Activated CD4-positive, CD25-positive, alpha-beta regulatory T cell treated with anti-CD3 and anti-CD28 coated beads, Interleukin-2, amount 50 U/mL, for 24 hours (primary cell): ENCODE measurements at regions not wholly inside any gene's neighbourhood (a gene's known extent, or its start where the extent isn't known, plus 50 kb on each side); places are given as distances from the start of the nearest gene placed in this dataset.
"Not testable (repeated sequence)": the region's sequence is repeated elsewhere in the genome, so short reads cannot be mapped to it uniquely, and the experiment has no call there.

Source experiments
- ATAC-seq, 2 donors: fragments of 150-1000 bp; cut with Tn5 transposase; one replicate each; pipeline ENCODE4 v1.10.0; 2021; ENCODE audit warnings: mild to moderate bottlenecking in 1 of 2, moderate library complexity in 1 of 2

DNA sequence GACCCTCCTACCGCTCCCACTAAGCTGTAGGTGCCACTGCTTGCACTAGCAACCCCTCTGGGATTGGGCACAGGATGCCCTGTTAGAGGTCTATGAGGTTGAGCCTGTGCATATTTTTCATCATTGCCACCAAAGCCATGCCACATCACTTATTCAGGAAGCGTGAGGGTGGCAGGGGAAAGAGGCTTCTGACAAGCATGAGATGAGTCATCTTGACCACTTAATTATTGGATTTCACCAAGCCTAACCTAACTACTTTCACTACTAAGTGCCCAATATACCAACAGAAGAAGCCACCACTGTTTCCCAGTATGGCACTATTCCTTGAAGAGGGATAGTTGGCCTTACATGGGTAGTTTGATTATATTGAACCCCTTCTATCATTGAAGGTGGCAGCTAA is 181.3 kb upstream of the EPHA4 start:
- ATAC-seq: no peak

DNA sequence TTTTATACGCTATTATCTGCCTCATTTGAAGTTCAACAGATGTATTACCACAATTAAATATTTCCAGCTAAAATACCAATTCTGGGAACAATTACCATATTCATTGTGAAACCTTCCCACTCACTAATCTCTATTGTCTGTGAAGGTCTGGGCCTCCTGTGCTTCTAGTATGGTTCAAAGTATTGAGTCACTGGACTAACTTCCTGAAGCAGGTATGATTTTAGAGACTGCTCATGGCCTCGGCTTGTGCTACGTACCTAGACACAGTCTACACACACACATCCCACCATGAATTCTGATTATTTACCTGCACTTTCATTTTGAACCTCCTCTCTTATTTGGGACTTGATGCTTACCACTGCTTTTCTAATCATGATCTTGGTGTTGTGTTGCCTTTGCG is 180.7 kb upstream of the EPHA4 start:
- ATAC-seq: no peak

DNA sequence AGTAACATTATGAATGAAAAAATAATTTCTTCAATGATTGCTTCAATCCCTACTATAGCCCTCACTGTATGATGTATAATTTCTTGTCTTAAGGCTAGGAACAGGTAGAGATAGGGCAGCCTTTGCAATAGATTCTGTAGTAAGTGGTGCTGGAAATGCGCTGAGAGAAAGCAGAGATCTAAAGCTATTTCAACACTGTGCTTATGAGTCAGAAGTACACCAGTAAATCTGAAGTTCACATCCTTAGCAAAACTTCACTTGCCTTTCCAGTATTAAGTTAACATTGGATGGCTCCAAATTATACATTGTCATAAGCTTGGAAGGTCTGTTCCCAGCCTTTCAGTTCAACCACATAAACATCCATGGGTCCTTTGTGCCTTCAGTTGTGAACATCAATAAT is 178.2 kb upstream of the EPHA4 start:
- ATAC-seq: no peak

DNA sequence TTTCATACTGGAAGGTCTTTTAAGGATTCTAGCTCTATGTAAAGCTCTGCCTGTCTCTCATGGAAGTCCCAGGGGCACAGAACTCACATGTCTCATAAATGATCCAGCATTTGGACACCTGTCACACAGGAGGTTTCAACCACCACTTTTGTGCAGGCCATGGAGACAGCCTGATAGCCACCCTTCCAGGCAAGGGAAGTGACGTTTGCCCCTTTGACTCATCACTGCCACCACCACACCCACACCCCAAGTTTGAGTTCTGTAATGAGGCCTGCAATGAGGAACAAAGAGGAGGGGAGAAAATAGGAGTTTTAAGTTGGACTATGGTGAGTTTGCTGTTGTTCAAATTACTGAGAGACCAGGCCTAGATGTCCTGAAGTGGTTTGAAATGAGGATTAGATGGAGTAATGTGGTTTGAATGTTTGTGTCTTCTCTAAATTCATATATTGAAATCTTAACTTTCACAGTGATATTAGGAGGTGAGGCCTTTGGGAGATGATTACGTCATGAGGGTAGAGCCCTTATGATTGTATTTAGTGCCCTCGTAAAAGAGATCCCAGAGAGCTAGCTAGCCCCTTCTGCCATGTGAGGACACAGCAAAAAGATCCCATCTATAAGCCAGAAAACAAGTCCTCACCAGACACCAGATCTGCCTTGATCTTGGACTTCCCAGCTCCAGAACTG is 175.3 kb upstream of the EPHA4 start:
- ATAC-seq: no peak

DNA sequence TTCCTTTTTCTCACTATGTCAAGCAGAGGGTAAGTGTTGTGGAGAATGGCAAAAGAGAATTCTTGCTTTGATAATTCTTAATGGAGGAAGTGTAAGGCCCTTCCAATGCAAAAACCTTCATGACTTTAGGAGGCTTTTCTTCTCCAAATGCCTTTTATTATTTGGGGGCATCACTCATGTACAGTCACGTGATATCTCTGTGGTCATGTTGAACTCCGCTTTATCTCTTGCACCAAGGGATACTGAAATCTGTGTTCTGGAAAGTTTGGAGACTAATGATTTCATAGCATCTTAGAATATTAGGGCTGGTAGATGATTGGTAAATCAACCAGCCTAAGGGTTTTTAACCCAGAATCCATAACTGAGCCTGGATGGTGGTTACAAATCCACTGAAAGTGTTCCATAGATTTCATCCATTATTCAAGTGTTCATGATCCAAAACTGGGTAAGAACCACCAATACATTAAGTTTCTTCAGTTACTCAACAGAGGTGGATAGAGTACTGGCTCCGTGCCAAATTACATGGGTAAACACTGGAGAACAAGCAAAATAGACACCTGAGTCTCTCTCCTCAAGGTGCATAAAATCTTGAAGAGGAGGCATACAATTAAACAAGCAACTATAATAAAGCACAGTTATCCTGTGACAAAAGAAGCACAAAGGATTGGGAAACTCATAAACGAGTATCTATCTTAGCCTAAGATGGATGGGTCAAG is 169.6 kb upstream of the EPHA4 start:
- ATAC-seq: no peak

DNA sequence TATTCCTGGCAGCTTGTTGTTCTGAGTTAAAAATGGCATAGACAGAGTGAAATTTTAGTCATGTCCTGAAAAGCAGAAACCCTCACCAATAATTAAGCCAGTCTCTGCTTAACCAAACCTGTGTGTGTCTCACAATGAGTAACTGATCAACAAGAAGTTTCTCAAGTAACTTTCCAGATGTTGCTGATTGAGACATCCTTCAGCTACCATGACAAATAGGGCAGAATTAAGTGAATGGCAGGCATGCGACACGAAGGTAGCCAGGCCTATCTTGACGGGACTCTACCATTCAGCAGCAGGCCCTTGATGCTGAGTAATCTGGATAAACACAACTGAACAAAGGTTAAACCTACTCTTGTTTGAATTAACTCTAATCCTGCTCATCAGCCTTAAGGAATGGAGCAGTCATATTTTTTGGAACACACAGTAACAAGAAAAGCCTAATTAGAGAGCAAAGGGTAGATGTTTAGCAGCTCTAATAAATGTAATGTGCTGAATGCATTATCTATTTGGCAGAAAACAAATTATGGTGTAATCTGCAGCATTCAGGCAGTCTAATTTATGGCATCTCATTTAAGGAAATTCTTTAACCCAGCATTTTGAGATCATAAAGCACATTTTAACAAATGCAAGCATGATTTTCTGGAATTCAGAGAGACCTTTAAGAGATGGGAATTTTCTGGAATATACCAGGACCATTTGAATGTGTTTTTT is 159.5 kb upstream of the EPHA4 start:
- ATAC-seq: no peak

DNA sequence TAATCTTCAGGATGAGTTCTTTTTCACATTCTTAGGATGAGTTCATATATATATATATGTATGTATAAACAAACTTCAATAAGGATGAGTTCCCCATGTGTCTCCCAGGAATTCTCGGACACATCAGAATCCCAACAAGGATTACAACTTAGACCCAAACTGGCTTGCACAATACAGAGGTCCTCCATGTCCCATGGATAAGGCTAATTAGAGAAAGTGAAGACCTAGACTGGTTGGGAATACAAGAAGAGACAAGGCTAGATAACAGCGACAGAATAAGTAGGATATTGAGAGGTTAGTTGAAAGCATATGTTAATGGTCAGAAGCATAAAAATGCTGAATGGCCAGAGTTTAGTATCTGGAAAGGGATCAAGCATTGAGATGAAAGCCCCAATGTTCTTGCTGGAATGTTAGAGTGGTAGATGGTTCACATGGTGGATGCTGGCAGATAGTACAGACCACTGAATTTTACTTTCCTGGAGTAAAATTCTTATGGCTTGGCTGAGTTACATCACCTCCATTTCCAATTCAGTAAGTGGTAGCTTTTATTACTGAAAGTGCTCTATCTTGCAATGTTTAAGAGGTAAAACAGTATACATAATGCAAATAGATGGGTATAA is 154.9 kb upstream of the EPHA4 start:
- ATAC-seq: no peak

DNA sequence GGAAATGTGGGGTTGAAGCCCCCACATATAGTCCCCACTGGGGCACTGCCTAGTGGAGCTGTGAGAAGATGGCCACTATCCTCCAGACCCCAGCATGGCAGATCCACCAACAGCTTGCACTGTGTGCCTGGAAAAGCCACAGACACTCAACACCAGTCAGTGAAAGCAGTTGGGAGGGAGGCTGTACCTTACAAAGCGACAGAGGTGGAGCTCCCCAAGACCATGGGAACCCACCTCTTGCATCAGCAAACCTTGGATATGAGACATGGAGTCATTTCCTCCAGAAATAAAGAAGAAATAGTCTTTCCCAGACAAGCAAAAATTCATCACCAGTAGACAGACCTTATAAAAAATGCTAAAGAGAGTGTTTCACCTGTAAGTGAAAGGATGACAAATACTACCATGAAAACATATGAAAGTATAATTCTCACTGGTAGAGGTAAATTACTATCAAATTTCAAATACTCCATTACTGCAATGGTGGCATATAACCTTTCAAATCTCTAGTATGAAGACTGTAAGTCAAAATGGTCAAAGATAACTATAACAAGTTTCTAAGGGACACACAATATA is 152.6 kb upstream of the EPHA4 start:
- no peak for ATAC-seq

DNA sequence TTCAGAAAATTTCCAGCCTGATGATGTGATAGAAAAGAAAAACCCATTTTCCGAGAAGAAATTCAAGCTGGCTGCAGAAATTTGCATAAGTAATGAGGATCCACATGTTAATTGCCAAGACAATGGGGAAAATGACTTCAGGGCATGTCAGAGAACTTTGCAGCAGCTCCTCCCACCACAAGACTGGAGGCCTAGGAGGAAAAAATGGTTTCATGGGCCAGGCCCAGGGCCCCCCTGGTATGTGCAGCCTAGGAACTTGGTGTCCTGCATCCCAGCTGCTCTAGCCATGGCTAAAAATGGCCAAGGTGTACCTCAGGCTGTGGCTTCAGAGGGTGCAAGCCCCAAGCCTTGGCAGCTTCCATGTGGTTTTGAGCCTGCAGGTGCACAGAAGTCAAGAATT is 152.0 kb upstream of the EPHA4 start:
- not testable (repeated sequence) for ATAC-seq

DNA sequence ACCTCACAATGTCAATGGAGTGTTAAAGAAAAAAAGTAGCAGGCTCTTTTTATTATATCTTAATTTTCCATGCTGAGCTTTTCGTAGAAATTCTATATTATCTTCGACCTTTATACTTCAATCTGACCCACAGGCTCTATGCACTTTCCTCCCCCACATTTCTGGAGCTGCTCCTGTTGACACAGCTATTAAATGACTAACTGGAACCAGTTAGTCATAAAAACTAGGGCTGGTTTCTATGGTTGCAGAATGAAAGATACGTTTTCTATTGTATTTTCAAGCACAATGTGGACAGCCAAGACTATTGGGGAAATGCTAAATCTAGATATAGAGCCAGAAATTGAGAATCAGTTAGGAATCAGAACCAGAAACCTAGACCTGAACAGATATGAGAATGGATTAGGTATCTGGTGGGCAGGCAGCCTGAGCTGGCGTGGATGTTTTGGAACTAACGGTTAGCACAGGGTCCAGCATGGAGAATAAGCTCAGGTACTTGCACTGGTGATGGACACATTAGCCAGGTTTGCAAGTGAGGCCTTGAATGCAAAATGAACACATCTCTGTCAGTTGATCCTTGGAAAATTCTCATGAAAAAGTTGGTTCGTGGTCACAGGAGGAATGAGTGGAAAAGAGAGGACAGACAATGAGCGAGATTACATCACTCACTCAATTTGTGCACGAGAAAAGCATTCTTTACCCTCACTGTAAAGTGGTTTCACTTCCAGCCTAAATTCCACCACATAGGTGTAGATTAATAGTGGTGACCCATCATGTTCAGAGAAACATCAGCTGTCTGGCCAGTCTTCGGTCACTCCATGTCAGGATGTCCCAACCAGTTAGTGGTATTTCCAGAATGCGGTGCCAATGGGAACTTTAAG is 144.6 kb upstream of the EPHA4 start:
- ATAC-seq: no peak

DNA sequence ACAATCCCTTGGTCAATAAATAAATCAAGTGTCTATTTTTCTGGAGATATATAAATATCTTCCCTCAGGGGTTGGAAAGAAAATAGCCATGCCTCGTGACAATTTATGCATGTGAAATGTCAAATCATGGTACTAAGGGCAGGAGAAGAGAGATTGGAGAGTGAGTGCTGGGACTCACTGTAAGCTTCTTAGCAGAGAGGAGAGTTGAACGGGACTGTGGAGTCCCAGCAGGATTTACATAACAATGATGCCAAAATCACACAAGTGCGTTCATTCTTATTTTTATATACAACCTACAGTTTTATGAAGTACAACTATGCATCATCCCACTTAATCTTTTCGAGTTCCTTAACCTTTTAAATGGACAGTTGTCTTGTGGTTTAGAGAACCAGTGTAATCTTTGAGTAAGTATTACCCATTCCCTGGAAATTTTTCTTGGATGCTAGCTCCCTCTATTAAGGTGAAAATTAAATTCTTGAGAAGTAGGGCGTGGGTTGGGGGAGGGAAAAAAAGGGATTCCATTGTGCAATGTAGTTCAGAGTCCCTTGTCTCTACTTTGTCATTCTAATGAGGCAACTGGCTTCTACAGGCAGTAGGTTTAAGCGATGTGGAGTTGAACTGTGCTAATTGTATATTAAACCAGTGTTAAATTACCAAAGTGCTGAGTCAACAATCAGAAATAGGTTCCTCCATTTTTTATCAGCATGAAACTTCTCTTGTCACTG is 143.6 kb upstream of the EPHA4 start:
- ATAC-seq: no peak

DNA sequence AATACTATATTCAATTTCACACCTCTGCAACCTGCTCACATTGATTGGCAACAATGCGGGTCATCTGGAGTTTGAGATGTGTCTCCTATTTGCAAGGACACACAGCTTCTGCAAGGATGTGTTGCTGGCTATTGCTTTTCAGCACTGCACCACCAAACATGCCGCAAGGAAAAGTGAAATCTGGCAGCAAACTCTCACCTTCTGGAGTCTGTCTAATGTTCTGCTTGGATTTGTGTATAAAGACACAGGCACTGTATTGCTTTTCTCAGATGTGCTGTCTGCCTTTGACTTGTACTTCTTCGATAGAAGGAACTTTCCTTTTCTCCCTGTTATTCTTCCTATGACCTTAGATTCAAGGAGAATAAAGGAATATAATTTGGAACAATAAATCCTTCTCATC is 138.6 kb upstream of the EPHA4 start:
- ATAC-seq: no peak

DNA sequence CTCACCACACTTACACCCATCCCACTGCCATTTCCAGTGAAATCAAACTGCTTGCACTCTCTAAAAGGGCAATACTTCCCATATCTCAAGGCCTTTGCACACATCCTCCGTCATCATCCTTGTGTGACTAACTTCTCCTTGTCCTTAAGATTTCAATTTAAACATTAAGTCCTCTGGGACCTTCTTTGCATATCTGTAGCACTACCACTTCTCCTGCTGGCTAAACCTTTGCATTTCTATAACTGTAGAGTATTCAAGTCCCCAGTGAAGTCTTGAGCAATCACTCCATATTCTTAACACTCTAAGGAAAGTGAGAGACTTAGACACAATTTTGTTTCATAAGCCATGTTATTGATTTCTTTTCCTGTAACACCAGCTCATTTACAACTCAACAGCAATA is 136.8 kb upstream of the EPHA4 start:
- no peak for ATAC-seq

DNA sequence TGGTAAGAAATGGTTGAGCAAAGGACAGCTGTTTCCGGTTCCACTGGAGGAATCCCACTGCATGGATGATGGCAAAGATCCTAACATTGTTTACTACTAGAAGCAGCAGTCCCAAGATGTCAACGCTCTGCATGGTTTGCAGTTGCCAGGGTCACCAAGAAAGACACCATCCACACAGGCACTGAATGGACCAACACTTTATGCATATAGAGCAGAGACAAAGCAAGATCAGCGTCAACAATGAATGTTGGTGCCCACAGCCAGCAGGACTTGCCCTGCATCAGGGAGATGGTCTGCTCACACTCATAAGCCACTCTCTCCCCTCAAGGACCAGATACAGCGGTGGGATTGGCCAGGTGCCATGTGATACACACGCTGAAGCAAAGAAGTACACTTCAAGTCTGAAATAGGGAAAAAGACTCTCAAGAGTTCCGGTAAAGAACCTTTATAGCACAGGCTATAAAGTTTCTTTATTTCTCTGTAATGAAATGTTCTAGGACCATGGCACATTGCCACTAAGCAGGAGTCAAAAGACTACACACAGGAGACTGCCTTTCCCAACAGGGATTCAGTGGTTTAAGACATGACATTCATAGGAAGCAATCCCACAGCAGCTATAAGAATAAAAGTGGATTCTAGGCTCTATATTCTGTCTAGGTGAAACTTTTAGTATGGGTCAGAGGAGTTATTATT is 133.2 kb upstream of the EPHA4 start:
- no peak for ATAC-seq

DNA sequence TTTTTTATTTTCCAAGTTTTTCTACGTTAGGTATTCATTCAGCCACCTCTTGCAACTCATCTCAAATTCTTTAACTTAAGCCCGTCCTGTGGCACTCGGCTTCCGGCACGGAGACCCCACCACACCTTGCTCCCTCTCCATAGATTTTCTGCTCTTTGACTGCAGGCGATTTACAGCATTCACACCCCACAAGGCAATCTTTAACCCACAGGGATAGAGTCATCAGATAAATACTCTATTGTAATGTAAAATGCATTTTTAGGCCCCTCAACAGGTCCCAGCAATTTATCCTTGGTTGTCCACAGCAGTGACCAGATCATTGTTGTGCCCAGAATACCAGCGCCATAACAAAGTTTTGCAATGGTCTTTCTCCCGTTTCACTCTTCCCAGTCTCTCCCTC is 132.3 kb upstream of the EPHA4 start:
- no peak for ATAC-seq

DNA sequence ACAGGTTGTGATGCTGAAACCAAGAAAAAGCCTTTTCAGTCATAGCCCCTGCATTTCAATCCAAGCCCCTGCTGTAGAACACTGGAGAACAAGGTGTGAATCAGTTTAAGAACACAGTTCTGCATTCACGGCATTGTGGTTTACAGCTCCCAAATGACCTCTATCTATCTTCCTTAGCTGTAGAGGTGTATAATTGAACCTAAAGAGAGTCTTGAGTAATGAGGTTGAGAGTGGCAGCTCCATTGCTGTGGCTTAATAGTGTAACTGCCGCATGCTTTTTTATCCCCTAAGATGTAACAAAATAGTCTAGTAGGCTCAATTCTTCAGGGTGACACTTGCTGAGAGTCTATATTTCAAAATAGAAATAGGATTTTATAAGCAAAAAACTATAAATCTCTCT is 121.3 kb upstream of the EPHA4 start:
- no peak for ATAC-seq

DNA sequence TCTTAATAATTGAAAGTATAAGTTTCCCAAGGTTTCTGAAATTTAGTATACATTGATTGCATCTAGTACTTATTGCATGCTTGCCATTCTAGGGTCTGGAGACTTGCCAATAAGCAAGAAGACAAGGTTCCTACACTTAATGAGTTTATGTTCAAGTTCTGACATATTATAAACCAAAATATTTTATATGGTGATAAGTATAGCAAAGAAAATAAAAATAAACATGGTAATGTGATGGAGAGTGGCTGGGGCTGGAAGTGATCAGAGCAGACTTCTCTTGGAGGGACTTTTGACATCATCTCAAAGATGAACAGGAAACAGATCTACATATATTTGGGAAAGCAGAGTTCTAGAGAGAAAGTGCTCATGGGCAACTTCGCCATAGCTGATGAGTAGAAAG is 119.5 kb upstream of the EPHA4 start:
- ATAC-seq: no peak

DNA sequence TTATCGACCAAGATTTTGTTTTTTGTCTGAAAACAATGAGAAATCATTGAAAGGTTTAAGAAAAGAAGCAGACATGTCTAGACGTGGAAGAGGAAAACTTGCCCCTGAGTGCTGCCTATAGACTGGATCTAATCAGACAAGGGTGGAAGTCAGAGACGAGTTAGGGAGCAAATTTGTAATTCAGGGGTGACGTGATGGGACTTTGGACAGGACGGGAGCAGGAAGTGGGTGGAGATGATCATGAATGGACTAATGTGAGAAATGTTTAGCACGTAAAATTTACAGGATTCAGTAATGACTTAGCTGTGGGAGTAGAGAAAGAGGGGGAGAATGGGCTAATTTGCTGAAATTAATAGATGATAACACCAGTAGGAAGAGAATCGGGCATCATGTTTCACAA is 117.0 kb upstream of the EPHA4 start:
- ATAC-seq: no peak

DNA sequence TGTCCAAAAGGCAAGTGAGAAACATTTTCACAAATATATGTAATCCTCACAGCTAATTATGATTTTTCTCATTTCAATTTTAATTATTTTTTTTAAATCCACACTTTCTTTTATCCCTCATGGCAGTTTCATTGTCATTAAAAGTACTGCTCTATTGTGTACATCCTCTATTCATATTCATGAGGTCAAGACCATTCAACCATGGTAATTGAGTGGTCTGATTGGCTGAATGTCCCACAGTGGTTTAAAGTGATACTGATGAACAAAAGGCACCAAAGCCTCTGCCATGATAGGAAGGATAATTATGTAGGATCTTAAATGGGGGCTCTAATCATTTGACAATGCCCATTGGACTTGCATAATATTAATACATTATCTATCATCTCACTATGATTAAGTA is 108.4 kb upstream of the EPHA4 start:
- no peak for ATAC-seq

DNA sequence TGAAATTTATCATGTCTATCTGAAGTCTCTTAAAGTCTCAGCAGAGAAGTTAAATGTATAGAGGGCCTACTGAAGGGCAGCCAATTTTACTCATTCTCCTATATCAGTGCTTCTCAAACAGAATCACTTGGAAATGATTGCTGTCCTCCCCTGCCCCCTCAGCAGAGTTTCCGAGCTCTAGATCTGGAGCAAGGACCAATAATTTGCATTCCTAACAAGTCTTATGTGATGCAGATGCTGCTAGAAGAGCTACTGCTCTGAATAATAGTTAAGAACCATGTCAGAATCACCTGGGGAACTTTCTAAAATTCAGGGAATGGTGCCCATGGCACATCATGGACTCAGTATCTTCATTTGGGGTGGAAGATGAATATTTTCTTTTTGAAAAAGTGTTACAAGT is 105.6 kb upstream of the EPHA4 start:
- ATAC-seq: no peak

DNA sequence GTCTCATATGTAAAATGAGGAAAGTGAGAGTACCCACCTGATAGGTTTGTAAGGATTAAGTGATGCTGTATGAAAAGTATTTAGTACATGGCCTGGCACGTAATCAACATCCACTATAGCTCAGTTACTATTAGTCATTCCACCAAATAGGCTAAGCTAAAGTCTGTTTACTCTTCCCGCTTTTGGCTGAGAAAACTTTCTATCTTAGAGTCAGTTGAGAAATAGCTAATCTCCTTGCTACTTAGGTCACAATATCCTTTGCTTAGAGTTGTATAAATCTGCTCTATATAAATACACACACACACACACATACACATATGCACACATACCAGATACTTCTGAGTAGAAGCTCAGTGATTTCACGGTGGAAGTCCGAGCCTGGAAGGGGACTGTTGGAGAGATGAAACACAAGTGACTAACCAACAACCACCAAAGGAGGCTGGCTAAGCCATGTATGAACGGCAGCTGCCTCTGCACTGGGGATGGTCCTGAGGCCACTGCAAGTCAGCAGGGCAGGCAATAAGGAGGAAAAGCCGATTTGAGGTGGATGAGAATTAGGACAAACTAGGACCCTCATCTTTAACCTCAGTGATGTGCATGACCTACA is 104.6 kb upstream of the EPHA4 start:
- ATAC-seq: no peak
